Activated CD8-positive, alpha-beta memory T cell treated with anti-CD3 and anti-CD28 coated beads, Interleukin-2, amount 50 U/mL, for 48 hours (primary cell): ENCODE measurements at regions not wholly inside any gene's neighbourhood (a gene's known extent, or its start where the extent isn't known, plus 50 kb on each side); places are given as distances from the start of the nearest gene placed in this dataset.

ENCODE experiments used
- DNase-seq: peaks from one replicate; pipeline ENCODE4 v3.0.0-alpha.2; 2020

DNA sequence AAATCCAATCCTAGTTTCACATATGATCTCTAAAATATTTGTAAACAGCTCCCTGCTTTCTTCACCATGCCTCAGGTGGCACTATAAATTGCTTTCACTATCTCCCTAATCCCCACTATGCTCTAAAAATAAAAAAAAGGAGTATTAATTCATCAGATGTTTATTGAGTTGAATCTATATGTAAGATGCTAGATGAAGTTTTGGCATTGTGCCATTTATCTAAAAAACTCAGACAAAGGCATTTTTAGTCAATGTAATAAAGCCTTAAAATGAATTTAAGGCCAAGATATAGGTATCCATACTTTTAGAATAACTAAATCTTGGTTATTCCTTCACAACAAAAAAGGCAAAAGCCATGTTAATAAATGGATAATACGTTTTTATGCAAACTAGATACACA is 373.9 kb downstream of the ETS1 start:
- DNase-seq = no peak

DNA sequence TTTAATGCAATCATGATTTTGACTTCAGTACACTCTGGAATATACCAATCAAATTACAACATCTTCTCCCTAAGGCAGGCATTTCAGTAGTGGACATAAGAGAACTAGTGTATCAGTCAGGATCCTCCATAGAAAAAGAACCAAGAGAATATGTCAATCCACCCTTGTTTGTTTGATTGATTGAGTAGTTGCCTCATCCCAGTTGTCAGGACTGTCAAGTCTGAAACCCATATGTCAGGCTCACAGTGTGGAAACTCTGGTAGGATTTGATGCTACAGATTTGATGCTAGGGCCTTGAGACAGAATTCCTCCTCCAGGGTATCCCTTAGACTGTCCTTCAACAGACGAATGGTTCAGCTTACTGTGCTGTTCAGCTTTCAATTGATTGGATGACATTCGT is 375.0 kb downstream of the ETS1 start:
- no peak for DNase-seq

DNA sequence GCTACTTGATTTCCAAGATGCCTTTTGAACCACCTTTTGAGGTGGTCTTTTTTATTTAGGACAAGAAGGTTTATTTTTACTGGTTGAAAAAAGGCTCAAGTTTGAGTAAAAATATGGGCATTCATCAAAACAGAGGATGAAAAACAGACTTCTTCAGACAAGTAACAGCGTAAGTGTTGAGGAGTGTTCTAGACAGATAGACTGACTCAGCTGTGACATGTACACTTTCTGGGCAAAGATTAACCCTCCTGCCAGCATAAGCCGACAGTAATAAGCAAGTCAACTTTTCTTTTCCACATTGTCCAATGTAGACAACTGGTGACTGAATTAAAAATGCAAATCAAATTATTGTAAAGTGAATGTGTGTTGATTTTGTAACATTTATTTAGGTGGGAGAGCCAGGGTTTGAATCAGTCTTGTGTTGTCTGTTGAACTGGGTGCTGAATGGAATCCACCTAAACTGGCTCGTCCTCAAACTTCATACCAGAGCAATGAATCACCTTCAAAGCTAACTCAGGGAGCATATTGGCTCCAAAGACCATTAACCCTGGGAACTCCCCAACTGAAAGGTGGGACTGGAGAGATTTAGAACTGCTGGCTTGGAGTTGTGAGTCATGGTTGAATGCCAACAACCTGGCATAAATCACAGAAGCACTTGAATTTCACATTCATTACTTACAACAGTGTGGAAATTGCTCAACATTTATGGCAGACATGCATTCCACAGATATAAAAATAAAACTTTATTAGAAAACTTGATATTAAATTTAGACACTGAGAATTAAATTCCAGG is 377.0 kb downstream of the ETS1 start:
- DNase-seq = no peak

DNA sequence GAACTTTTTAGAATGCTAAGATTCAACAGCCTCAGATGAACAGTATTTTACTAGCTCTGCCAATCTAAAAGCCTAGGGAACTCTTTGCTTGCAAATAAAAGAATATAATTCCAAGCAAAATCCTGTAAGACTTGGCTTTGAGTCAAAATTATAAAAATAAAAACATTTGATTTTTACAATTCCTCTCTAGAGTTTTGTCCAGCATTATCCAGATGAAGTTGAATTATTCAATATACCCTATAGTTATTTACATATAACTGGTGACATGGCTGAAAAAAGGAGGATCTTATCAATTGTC is 378.3 kb downstream of the ETS1 start:
- no peak for DNase-seq

DNA sequence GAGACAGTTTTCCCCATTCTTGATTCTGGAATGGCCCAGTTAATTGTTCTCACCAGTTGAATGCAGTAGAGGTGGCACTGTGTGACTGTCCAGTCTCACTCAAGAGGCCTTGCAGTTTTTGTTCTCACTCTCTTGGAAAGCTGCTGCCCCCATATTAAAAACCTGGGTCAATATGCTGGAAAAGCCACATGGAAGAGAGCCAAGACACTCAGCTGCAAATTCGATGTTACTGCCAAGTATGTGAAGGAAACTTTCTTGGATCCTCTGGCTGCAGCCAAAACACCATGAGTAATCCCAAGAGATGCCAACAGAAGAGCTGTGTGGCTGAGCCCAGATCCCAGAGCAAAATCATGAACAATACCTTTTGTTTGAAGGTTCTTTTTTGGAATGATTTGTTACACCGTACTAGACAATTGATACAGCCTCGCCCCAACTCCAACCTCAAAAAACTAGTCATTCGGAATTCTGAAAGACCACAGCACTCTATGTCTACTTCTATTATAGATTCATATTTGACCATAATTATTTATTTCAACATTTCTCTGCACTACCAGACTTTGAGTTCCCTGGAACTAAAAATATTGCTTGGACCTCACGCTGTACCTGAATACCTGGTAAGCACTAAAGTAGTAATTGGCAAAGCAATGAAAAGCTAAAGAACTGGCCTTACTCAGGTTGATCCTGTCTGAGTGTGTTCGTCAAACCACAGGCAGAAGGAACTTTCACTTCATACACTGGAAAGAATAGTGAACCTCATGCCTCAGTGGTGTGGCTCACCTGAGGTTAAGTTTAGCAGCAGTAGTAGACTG is 378.8 kb downstream of the ETS1 start:
- no peak for DNase-seq

DNA sequence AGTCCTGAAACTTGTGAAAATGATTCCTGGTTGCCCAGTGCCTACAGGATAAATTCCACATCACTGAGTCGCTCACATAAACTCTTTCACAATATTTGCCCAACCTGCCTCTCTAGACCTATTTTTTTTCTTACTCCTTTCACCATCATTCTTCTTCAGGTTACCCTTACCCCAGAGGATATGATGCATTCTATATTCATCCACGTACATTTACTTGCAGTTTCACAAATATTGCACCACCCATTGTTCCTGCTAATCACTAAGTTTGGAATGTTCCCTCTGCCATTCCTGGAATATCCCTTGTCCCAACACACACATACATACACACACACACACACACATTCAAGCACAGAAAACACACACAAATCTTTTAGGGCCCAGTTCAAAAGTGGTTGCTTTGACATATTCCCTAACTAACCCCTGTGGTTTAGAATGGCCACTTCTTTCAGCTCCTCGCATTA is 379.5 kb downstream of the ETS1 start:
- DNase-seq = no peak

DNA sequence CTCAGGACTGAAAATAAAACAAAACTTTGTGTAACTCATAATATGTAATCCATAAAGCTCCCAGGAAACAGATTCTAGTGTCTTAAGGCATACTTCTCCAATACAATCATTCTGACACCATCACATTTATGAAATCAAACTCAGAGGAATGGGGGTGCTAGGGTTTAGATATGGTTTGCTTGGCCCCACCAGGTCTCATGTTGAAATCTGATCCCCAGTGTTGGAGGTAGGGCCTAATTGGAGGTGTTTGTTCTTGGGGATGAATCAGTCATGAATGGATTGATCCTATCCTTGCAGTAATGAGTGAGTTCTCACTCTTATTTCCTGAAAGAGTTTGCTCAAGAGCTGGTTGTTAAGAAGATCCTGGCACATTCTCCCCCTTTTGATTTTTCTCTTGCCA is 380.9 kb downstream of the ETS1 start:
- no peak for DNase-seq

DNA sequence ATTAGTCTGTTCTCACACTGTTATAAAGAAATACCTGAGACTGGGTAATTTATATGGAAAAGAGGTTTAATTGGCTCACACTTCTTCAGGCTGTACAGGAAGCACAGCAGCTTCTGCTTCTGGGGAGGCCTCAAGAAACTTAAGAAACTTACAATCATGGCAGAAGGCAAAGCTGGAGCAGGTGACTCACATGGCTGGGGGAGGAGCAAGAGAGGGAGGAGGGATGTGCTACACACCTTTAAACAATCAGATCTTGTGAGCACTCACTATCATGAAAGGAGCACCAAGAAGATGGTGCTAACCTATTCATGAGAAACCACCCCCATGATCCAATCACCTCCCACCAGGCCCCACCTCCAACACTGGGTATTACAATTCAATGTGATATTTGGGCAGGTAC is 381.6 kb downstream of the ETS1 start:
- no peak for DNase-seq

DNA sequence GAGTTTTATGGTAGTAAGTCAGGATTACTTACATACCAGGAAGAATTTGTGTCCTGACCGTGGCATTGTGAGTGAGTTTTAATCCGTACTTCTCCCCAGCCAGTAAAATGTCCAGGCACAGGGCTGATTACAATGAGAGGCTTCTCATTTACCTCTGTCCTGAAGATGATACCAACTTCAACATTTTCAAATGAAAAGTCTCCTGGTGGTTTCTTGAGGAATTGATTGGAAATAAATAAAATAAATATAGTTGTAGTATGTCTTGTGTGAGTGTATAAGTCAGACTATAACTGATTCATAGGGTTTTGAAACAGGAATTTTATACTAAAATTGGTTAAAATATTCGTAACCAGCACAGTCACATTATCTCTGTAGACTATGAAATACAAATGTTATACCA is 382.5 kb downstream of the ETS1 start:
- no peak for DNase-seq

DNA sequence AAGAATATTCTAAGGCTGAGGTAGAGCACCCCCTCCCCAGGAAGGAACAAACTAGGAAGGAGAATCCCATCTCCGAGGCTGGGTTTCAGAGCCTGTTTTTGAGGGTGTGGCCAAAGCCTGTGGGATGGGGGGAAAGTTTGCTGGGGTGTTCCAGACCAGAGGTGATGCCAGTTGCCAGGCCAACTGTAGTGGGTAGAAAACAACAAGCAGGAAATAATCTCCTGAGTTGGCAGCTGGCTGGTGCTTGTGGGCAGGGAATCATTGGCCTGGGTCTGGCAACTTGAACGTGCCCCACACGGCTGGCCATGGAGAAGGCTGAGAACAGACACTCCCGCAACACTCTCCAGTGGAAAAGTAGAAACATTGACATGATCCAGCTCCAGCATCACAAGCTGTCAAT is 385.6 kb downstream of the ETS1 start:
- DNase-seq = no peak

DNA sequence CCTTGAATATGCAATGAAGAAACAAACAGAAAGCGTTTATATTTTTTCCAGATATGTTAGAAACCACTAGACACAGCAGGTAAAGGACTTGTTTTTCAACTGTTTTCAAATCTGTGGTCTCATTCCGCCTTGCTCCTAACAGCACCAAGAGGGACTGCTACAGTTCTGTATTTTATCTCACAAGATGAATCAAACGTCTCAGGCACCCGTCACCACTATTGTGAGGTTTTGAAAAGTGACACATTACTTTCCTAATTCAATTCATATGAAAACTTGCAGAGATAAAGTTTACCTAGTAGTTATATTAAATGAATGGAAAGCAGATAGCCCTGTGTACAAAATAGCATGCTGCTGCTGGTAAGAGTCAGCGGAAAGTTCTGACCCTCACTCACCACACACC is 386.3 kb downstream of the ETS1 start:
- DNase-seq = no peak

DNA sequence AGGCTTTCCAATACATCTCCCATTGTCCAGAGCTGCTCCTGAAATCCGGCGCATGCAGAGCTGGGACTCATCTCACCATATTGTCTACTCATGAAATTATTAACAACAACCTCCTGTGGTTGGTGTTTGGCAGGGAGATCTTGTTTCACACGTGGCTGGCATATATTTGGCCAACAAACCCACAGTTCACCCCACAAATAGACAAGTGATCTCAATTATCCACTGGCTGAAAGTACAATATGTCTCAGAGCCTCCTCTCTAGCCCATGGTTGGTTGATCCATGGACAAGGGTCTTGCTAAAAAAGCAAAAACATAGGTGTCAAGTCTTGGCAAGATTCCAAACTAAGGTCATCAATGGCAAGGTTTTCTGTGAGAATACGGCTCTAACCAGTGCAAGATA is 386.9 kb downstream of the ETS1 start:
- DNase-seq = no peak

DNA sequence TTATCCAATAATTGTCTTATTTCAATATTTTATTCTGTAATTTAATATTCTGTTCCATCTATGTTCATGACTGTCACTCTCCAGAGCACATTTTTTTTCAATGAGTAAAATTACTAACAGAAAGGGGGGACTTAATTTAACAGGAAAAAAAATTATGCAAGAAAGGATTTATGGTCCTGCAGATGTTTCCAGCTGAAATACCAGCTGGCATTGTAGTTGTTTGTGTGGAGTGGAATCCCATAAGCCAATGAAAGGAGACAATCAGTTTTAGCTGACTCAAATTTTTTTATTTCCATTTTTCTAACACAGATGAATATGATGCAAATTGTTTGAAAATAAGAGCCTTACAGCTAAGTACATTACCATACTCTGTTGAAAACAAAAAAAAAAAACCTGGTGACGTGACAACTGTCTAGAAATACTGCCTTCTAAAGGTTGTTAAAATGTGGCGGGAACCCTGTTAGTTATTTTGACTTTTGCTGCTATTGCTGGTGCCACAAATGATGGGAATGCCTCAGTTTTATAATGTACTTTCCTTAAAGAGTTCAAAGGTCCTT is 389.1 kb downstream of the ETS1 start:
- no peak for DNase-seq

DNA sequence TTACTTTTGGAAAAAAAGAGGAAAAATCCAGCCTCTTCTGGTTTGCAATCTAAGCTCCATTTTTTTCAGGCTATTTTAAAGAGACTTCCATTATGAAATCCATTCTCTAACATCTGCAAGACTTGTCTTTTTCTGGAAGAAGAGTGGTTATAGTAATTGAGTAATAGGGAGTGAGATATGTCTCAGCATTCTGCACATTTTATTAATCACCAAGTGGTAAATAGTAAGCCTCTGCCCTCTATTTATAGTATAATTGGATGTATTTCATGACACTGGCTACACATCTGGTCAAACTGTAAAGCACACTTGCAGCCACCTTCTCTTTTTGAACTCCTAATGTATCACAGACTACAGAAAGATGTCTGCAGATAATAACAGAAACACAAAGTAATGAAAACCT is 391.1 kb downstream of the ETS1 start:
- DNase-seq = no peak

DNA sequence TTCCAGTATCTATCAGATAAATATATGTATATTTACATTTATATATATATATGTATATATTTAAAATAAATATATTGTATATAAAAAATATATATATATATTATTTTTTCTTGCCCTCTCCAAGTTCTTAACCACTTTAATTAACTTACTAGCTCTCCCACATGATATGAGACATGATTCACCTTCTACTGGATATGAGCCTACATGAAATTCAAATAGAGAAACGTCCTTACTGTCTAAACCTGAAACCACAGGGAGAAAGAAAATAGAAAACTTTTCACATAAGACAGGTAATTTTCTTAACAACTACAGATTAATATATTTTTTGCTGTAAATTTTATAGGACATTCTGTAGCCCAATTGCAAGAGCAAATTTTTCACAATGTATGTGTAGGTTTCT is 391.6 kb downstream of the ETS1 start:
- no peak for DNase-seq

DNA sequence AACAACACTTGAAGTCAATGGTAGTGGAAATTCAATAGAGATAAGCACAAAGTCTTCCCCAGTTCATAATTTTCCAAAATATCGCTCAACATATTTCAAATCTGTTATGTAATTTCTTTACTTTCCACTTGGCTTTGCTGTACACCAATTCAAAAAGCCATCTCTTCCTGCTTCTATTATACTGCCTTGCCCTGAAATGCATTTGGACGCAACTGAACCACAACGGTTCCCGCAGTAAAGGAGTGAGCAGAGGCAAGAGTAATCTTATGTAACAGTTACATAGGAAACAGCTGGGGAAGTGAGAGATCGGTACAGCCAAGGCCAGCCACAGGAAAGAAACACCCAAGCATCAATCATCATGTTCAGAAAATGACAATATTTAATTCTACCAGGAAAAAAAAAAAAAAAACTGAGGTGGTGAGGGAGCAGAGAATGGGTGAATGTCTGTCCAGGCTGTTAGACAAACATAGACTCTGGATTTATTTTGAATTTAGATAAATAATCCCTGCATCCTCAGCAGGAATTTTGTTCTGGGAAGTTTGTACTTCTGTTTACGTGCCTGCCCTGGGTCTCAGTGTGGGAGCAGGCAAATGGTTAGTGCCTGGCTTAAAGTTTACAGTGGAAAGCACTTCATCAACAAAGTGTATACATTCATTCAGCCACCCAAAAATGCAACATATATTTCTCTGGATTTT is 392.2 kb downstream of the ETS1 start:
- no peak for DNase-seq

DNA sequence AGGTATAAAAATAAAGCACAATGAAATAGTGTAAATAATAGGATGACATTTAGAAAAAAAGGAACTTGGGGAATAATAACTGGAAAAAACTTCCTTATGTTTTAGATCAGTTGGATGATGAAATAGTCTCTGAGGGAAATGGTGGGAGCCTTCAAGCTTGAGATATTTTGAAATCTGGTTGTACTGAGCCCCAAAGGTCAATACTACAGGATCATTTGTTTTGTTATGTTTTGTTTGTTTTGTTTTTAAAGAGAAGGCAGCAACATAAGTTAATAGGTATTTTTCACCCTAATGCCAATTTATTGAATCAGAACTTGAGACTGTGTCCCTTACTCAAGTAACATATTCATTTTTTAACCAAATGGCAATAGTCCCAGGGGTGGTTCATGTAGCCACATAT is 393.1 kb downstream of the ETS1 start:
- DNase-seq = no peak

DNA sequence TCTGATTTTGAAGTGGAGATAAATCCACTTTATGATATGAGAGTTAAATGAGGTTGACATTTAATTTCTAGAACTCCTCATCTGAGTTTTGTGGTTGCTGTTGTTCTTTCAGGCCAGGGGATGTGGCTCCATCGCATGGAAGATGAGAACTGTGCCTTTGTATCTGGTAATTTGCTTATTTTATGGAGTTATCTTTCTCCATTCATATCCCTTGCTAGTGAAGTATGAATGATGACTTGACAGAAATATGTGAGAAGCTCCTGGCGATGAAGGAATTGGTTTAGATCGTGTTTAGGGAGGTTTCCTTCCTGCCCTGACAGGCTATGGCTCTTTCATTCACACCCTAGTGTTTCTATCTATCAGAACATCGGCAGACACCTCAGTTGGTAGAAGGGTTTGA is 393.7 kb downstream of the ETS1 start:
- no peak for DNase-seq

DNA sequence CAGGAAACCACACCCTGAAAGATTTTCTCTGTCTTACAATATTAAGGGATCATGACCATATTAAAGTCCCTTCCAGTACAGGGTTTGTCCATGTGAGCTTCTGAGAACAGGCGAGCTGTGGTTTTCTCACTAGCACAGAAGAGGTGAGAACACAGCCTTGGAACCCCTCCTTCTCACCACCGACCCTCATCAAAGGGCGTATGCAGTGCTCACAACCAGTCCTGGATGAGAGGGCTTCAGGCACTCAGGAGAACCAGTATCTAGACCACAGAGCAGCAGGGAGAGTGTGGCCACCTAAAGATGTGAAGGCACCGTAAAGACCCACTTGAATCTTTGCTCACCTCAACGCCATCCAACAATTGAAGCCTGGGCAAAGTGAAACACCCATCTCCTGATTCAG is 397.0 kb downstream of the ETS1 start:
- DNase-seq = no peak

DNA sequence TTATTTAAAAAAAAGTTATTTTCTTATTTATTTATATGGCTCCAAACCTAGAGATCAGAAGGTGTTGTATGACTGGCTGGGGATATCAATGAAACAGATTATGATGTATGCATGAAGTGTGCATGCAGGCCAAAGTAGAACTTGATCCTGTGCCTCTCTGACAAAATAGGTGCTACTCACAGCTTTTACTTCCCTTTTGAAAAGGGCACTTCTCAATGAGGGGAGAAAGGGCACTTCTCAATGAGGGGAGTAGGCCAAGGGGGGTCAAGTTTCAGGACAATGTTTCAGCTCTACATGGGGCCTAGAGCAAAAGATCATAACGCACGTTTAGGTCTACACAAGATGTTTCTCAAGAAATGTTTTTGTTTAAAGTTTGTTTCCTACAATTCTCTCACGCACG is 397.5 kb downstream of the ETS1 start:
- no peak for DNase-seq

DNA sequence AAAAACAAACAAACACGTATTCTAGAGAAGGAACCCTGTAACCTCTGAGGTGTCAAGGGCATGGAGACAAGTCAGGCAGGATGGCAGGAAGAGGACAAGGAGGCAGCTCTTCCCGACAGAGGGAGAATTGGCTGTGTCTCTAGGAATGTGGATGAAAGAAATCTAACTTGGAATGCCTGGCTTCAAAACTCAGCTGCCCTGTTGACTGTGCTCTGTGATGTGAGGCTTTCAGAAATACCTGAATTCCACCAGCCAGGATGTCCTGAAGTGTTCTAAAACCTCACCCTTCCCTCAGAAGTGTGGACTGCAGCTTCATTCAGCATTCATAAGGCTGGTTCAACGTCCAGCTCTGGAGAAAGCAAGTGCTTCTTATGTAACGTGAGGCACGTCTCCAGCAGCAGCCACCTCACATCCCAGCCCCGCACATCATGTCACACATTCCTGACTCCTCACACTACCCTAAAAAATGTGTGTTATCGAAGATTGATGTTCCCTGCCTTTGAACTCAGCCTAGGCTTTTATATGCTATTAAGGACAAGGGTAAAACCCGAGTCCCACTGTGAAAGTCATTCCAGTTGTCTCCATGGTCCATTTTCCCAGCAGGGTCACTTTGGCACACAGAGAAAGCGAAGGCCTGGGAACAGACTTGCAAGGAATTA is 398.9 kb downstream of the ETS1 start:
- DNase-seq = no peak

DNA sequence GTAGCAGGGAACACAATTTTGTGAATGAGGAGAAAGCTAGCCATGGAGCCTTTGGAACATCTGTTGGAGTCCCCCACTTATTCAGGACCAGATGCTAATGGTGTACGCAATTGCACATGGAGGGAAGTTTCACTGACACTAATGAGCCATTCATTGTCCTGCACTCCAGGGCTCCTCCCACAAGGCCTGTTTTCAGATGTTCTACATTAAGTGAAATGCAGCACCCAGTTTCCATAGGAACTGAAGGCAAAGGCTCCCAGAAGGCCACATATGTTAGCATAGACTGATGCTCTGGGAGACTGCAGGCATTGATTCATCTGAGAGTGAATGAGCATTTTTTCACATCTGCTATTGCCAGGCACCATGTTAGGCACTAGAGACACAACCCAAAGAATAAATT is 399.5 kb downstream of the ETS1 start:
- no peak for DNase-seq

DNA sequence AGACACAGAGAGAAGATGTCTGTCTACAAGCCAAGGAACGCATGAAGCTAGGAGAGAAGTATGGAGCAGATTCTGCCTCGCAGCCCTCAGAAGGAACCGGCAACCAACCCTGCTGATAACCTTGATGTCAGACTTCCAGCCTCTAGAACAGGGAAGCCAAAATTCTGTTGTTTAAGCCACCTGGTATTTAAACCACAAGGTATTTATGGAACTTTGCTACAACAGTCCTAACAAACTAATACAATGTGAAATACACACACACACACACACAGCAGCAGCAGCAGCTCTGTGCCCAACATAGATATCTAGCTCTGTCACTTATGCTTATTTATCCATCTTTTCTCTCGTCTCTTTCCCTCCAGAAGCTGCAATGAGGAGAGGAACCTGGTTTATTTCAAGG is 400.0 kb downstream of the ETS1 start:
- DNase-seq = no peak
